ENCODE measurements at regions not wholly inside any gene's neighbourhood (a gene's known extent, or its start where the extent isn't known, plus 50 kb on each side); places are given as distances from the start of the nearest gene placed in this dataset.
A peak's percentile ranks its signal among the peaks of the same experiment; 100 is the strongest.
"Not testable (repeated sequence)": the region's sequence is repeated elsewhere in the genome, so short reads cannot be mapped to it uniquely, and the experiment has no call there.

DNA sequence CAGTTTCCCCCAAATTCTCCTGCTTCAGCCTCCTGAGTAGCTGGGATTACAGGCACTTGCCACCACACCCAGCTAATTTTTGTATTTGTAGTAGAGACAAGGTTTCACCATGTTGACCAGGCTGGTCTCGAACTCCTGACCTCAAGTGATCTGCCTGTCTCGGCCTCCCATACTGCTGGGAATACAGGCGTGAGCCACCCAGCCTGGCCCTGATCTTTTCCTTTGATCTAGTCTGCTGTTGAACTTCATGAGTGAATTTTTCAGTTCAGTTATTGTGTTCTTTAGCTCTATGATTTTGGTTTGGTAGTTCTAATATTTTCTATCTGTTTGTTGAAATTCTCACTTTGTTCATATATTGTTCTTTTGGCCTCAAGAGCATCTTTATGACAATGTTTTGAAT, 83.4 kb upstream of the RAP2C start:
- not testable (repeated sequence) for DNase-seq (ENCODE audit: low read depth)

DNA sequence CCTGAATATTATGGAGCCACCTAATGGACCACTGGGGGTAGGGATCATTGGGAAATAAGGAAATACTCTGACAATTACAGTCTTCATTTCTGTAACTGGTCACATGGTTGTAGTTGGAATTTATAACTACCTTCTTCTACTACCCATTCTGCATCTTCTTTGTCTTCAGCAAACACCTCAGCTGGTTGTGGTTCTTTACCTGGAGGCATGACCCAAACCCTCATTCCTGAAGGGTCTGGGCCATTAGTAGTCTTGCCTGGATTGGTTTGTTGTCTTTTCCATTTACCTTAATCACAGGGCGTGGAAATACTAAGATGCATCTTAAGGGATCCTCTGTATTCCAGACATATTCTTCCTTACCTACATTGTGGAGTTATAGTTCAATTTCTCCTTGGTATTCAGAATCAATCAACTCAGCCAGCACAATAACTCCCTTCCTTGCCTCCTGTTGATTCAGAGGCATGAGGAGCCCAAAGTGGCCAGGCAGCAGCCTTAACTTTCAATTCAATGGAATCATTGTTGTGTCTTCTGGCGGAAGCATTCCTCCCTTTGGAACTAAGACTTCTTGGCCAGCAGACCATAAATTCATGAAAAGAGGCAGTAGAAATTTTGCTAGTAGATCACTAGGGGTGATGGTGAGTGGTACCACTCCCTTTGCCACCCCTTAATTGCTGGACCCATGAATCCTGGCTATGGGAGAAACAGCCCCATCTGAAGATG, 75.7 kb upstream of the RAP2C start:
- no peak for DNase-seq (ENCODE audit: low read depth)

DNA sequence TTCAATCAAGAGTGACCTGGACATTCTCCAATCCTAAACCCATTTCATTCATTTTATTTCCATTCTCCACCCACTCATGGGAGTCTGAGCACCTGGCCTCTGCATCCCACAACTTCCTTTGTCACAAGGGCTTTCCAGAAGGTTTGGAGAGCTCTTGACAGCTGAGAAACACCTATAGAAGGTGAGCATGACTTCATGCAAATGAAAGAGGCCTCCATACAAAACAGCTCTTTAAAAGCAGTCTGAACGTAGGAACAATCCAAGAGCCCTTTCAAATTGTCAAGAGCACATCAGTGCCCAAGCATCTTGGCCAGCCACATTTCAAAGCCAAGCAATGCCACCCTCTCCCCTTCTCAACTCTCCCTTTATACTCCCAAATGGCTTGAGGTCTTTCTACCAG, 74.9 kb upstream of the RAP2C start:
- DNase-seq (ENCODE audit: low read depth), result no peak

DNA sequence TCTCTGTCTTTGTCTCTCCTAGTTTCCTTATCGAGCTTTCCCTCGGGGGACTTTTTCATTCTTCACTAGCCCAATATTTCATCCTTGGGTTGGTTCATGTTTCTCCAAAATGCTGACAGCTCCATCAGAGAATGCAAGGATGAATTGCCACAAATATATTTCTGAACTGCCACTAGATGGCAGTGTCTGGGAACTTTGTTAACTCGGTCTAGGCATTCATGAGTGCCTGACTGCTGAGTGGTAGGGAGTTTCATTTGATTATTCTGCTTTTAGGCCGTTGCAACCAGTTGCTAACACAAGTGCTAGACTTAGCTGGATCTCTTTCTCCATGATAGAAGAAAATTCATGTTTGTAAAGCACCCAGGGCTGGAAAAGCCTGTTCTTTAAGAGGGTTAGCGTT, 73.5 kb upstream of the RAP2C start:
- peak; percentile 63 for DNase-seq (ENCODE audit: low read depth)

DNA sequence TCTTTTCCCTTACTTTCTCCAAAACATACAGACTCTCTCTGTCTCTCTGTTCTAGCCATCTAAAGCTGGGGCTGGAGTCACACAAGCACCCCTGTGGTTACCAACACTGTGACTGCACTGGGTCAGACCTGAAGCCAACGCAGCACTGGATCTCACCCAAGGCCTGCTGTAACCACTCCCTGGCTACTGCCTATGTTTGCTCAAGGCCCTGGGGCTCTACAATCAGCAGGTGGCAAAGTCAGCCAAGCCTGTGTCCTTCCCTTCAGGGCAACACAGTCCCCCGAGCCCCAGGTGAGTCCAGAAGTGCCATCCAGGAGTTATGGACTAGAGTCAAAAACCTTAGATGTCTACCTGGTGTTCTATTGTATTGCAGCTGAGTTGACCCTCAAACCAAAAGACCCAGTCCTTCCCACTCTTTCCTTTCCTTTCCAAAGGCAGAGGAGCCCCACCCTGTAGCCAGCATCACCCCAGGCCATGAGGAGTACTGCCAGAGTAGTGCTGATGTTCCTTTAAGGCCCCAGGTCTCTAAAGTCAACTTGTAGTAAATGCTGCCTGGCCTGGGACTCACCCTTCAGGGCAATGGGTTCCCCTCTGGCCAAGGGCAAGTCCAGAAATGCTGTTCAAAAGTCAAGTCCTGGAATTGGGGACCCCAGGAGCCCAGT, 58.8 kb upstream of the RAP2C start:
- no peak for DNase-seq (ENCODE audit: low read depth)

DNA sequence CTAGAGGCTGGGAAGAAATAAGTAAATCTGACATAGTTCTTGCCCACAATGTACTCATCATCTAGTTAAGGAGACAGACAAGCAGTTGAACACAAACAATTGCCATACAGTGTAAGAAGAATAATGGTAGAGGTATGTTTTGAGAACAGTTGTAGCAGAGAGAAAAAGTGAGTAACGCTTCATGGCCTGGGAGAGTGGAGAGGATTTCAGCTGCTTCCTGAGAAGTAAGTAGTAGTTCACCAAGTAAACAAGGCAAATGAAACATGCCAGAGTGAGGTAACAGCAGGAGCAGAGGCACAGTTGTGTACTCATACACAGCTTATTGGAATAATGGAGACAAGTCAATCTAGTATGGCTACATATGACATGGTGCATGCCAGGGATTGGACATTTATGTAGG, 53.6 kb upstream of the RAP2C start:
- DNase-seq (ENCODE audit: low read depth), result peak; percentile 66

DNA sequence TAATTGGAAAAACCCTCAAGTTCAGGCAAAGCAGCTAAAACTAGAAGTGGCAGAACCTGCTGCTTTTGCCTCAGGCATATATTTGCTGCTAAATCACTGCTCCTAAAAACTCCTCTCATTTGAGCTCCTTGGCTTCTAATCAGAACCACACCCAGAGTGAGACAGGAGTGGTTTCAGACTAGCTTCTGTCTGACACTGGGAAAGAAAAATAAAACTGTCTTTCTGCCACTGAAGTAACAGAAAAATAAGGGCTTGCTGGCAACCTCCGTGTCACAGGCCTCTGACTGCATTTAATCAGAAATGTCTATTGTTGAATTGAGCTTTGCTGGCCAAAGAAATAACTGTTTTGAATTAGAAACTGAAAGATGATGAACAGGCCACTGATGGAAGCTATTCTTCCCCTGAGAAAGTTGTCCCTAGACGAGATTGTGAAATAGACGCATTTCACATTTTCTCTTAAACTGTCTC, 52.1 kb upstream of the RAP2C start:
- DNase-seq (ENCODE audit: low read depth), result peak; percentile 7

DNA sequence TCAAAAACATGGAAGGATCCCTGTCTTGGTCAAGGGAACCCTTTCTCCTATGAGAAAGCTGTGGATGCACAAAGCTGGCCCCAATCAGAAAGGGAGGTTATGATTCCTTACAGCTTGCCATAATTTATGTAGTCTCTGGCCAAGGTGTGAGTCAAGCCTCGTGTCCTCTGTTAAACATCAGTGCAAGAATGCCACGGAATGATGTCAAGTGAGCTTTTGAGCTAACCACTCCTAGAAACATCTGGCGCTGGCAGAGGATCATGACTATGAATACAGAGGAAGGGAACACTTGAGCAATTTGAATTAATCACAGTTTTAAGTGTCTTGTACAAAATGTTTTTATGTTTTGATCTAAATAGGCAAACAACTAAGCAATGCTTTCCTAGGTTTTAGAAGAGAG, 51.5 kb upstream of the RAP2C start:
- peak; percentile 96 for DNase-seq (ENCODE audit: low read depth)

DNA sequence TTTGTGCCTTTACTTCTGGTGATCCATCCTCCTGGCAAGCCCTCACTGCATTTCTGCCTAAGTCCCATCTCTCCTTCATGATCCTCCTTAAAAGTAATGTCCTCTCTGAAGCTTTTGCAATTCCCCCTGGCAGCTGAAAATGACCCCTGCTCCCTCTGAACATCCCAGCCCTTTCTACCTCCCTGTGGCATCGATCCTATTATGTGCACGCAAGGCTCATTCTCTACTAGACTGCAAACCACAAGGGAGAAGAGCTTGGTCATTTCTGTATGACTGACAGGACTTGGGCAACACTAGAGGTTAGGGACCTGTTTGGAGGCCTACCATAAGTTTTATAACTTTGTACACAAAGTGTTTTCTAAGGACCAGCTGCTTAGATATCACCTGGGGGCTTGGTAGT, 50.8 kb upstream of the RAP2C start:
- DNase-seq (ENCODE audit: low read depth), result peak; percentile 18
